Lower leg skin (tissue), 3 donors: ENCODE measurements at regions not wholly inside any gene's neighbourhood (a gene's known extent, or its start where the extent isn't known, plus 50 kb on each side); places are given as distances from the start of the nearest gene placed in this dataset.

Source experiments
- POLR2A ChIP-seq, 2 donors: fragments of 450-650 bp; IDR thresholded peaks; one replicate each; pipeline ENCODE4 v1.6.1; 2016 to 2017; ENCODE audit warnings: antibody characterized with exemption in 2 of 2, mild to moderate bottlenecking in 1 of 2, moderate library complexity in 1 of 2
- TF ChIP-seq, protein P1 (sequence below), 3 donors: fragments of 450-650 bp; IDR thresholded peaks; one replicate each; pipeline ENCODE4 v1.5.1; 2016; ENCODE audit warnings: antibody characterized with exemption in 3 of 3, mild to moderate bottlenecking in 3 of 3, moderate library complexity in 2 of 3

DNA sequence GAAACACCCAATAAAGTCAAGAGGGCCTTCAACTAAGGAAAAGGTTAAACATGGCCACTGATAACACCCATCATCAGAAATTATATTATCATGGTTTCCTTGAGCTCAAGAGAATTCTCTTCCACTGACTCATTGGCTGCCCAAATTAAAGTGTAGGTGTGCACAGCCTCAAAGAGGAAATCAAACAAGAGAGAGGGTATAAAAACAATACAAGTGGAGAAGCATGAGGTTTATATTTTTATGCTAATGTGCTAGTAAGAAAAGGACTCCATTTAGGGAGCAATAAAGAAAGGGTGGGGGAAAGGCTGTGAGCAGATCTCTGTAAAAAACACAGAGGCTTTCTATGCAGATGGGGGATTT is 168.8 kb upstream of the VRK2 start:
- TF ChIP-seq POLR2A (IDR thresholded peaks at IDR 0.05) = no peak
- TF ChIP-seq, protein P1, sequence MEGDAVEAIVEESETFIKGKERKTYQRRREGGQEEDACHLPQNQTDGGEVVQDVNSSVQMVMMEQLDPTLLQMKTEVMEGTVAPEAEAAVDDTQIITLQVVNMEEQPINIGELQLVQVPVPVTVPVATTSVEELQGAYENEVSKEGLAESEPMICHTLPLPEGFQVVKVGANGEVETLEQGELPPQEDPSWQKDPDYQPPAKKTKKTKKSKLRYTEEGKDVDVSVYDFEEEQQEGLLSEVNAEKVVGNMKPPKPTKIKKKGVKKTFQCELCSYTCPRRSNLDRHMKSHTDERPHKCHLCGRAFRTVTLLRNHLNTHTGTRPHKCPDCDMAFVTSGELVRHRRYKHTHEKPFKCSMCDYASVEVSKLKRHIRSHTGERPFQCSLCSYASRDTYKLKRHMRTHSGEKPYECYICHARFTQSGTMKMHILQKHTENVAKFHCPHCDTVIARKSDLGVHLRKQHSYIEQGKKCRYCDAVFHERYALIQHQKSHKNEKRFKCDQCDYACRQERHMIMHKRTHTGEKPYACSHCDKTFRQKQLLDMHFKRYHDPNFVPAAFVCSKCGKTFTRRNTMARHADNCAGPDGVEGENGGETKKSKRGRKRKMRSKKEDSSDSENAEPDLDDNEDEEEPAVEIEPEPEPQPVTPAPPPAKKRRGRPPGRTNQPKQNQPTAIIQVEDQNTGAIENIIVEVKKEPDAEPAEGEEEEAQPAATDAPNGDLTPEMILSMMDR (IDR thresholded peaks at IDR 0.05) = no peak
